H9 (cell line): ENCODE measurements at regions not wholly inside any gene's neighbourhood (a gene's known extent, or its start where the extent isn't known, plus 50 kb on each side); places are given as distances from the start of the nearest gene placed in this dataset.

ENCODE experiments used
- DNase-seq: peaks from one replicate; pipeline ENCODE4 v3.0.0-alpha.2; 2017
- H2AFZ ChIP-seq: one replicate; pipeline ENCODE4 v1.6.1; 2013; ENCODE audit warnings: mild to moderate bottlenecking, low read length, control low read depth, moderate library complexity
- H2AK5ac ChIP-seq: 2 replicates; pipeline ENCODE4 v1.6.1; 2013; ENCODE audit warnings: low read length, control low read depth, mixed read lengths; ENCODE audit not compliant: insufficient read length
- H2BK120ac ChIP-seq: one replicate; pipeline ENCODE4 v1.6.1; 2013; ENCODE audit warnings: low read depth, mild to moderate bottlenecking, low read length, control low read depth, inconsistent platforms; ENCODE audit not compliant: poor library complexity, severe bottlenecking
- H2BK12ac ChIP-seq: 2 replicates; pipeline ENCODE4 v1.6.1; 2013; ENCODE audit warnings: low read length, control low read depth, mixed read lengths, low read depth; ENCODE audit not compliant: insufficient read length
- H2BK15ac ChIP-seq: 2 replicates; pipeline ENCODE4 v1.6.1; 2013; ENCODE audit warnings: low read depth, low read length, control low read depth
- H2BK20ac ChIP-seq: one replicate; pipeline ENCODE4 v1.6.1; 2013; ENCODE audit warnings: low read depth, mild to moderate bottlenecking, low read length, control low read depth, inconsistent platforms; ENCODE audit not compliant: poor library complexity, severe bottlenecking
- H2BK5ac ChIP-seq: 2 replicates; pipeline ENCODE4 v1.6.1; 2013; ENCODE audit warnings: low read length, control low read depth, mixed read lengths; ENCODE audit not compliant: insufficient read length
- H3K14ac ChIP-seq: 2 replicates; pipeline ENCODE4 v1.6.1; 2013; ENCODE audit warnings: low read length, control low read depth; ENCODE audit not compliant: insufficient read depth
- H3K18ac ChIP-seq: 2 replicates; pipeline ENCODE4 v1.6.1; 2013; ENCODE audit warnings: low read depth, mild to moderate bottlenecking, mixed read lengths, low read length, control low read depth; ENCODE audit not compliant: insufficient read length
- H3K23ac ChIP-seq: 2 replicates; pipeline ENCODE4 v1.6.1; 2013; ENCODE audit warnings: low read length, control low read depth, mixed read lengths, low read depth; ENCODE audit not compliant: insufficient read length
- H3K23me2 ChIP-seq: 2 replicates; pipeline ENCODE4 v1.6.1; 2013; ENCODE audit warnings: low read depth, mild to moderate bottlenecking, mixed read lengths, low read length, control low read depth; ENCODE audit not compliant: insufficient read length, poor library complexity, severe bottlenecking
- H3K27ac ChIP-seq: 2 replicates; pipeline ENCODE4 v1.5.1; 2013; ENCODE audit warnings: low read length, control low read depth, mixed read lengths, low read depth; ENCODE audit not compliant: insufficient read length
- H3K27me3 ChIP-seq: 2 replicates; pipeline ENCODE4 v1.6.1; 2013; ENCODE audit warnings: low read length, control low read depth, inconsistent platforms; ENCODE audit not compliant: insufficient read depth
- H3K4ac ChIP-seq: 2 replicates; pipeline ENCODE4 v1.6.1; 2013; ENCODE audit warnings: low read depth, mild to moderate bottlenecking, control low read depth, inconsistent platforms, low read length, moderate library complexity
- H3K4me1 ChIP-seq: 2 replicates; pipeline ENCODE4 v1.6.1; 2013; ENCODE audit warnings: low read length, control low read depth, inconsistent platforms; ENCODE audit not compliant: insufficient read depth
- H3K4me2 ChIP-seq: 2 replicates; pipeline ENCODE4 v1.6.1; 2013; ENCODE audit warnings: low read length, control low read depth, mixed read lengths; ENCODE audit not compliant: insufficient read length, insufficient read depth
- H3K56ac ChIP-seq: 2 replicates; pipeline ENCODE4 v1.6.1; 2013; ENCODE audit warnings: low read depth, mild to moderate bottlenecking, mixed read lengths, low read length, control low read depth; ENCODE audit not compliant: insufficient read length
- H3K79me1 ChIP-seq: 2 replicates; pipeline ENCODE4 v1.6.1; 2013; ENCODE audit warnings: low read depth, mild to moderate bottlenecking, moderate library complexity, low read length, control low read depth, inconsistent platforms; ENCODE audit not compliant: insufficient read depth, poor library complexity, severe bottlenecking
- H3K79me2 ChIP-seq: 2 replicates; pipeline ENCODE4 v1.6.1; 2013; ENCODE audit warnings: low read length, control low read depth, inconsistent platforms; ENCODE audit not compliant: insufficient read depth
- H3K9ac ChIP-seq: 2 replicates; pipeline ENCODE4 v1.6.1; 2013; ENCODE audit warnings: low read length, control low read depth, mixed read lengths; ENCODE audit not compliant: insufficient read length; ENCODE audit errors: extremely low read depth
- H3K9me3 ChIP-seq: one replicate; pipeline ENCODE4 v1.6.1; 2013; ENCODE audit warnings: low read depth, low read length, inconsistent platforms; ENCODE audit not compliant: control insufficient read depth
- H3T11ph ChIP-seq: one replicate; pipeline ENCODE4 v1.6.1; 2013; ENCODE audit warnings: mild to moderate bottlenecking, low read length, control low read depth, inconsistent platforms
- H4K20me1 ChIP-seq: one replicate; pipeline ENCODE4 v1.6.1; 2013; ENCODE audit not compliant: control insufficient read depth, insufficient read length, insufficient read depth
- H4K5ac ChIP-seq: 2 replicates; pipeline ENCODE4 v1.6.1; 2013; ENCODE audit warnings: low read depth, mild to moderate bottlenecking, mixed read lengths, low read length, control low read depth; ENCODE audit not compliant: insufficient read length
- H4K8ac ChIP-seq: replicated peaks from 2 replicates; pipeline ENCODE4 v1.6.1; 2013; ENCODE audit warnings: low read length, control low read depth, mixed read lengths, low read depth; ENCODE audit not compliant: insufficient read length
- H4K91ac ChIP-seq: 2 replicates; pipeline ENCODE4 v1.6.1; 2013; ENCODE audit warnings: low read depth, mild to moderate bottlenecking, moderate library complexity, mixed read lengths, low read length, control low read depth; ENCODE audit not compliant: insufficient read length
- H3K27ac Mint-ChIP-seq, 3 experiments: 2 replicates in 2 of 3; 3 replicates in 1 of 3; pipeline ENCODE4 v1.8.0; 2020 to 2021; ENCODE audit warnings: mixed read lengths in 3 of 3, mild to moderate bottlenecking in 1 of 3, moderate library complexity in 1 of 3
- H3K27me3 Mint-ChIP-seq: 2 replicates; pipeline ENCODE4 v1.8.0; 2021; ENCODE audit warnings: low read depth, mild to moderate bottlenecking, moderate library complexity, mixed read lengths
- H3K36me3 Mint-ChIP-seq, 3 experiments: 2 replicates in 2 of 3; 3 replicates in 1 of 3; pipeline ENCODE4 v1.8.0; 2020 to 2021; ENCODE audit warnings: low read depth in 3 of 3, mixed read lengths in 3 of 3; ENCODE audit not compliant: insufficient read depth in 1 of 3
- H3K4me1 Mint-ChIP-seq, 2 experiments: 2 replicates each; pipeline ENCODE4 v1.8.0; 2020; ENCODE audit warnings: mixed read lengths in 2 of 2
- H3K4me3 Mint-ChIP-seq, 2 experiments: 2 replicates in 1 of 2; 3 replicates in 1 of 2; pipeline ENCODE4 v1.8.0; 2020 to 2021; ENCODE audit warnings: mild to moderate bottlenecking in 2 of 2, mixed read lengths in 2 of 2, moderate library complexity in 1 of 2
- H3K9me3 Mint-ChIP-seq, 2 experiments: 2 replicates in 1 of 2; 3 replicates in 1 of 2; pipeline ENCODE4 v1.8.0; 2020; ENCODE audit warnings: mild to moderate bottlenecking in 2 of 2, mixed read lengths in 2 of 2, moderate library complexity in 1 of 2
- WGBS: extraction: QIAGEN DNeasy Blood & Tissue Kit; methylation state at CpG from one replicate; pipeline ENCODE4 v1.1.7; 2013; ENCODE audit warnings: missing lambda C conversion rate, low lambda C conversion rate, mixed read lengths; ENCODE audit not compliant: insufficient read length; ENCODE audit errors: extremely low coverage; 5-methylcytosine and 5-hydroxymethylcytosine counted together
- TF ChIP-seq, protein P1 (sequence below): fragments of 200-600 bp; sonication (generic); conservative IDR thresholded peaks from 3 replicates; pipeline ENCODE4 v1.8.0; 2021; ENCODE audit warnings: antibody characterized with exemption, mild to moderate bottlenecking

DNA sequence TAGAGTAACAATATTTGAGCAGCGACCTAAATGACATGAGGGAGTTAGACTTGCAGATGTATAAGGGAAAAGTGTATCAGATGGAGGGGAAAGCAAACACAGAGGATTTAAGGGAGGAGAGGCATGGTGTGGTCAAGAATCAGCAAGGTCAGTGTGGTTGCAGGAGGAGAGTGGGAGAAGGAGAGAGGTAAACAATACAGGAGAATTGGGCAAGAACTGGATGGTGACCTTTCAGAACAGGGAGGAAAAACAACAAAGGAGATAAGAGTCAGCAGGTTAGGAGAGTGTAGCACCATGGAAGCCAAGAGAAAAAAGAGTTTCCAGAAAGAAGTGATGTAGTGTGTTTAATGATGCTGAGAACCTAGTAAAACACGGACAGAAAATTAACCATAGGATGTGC lies 178.5 kb downstream of the PAPSS1 start:
- H3K79me2 ChIP-seq, result no peaks in the 10 kb centered on the region
- H4K20me1 ChIP-seq, result no peaks in the 10 kb centered on the region
- no peak overlapping the region for H3K4ac ChIP-seq
- H3K4me1 Mint-ChIP-seq, result peaks cover 0 to 3% of the 10 kb centered on the region in 2 experiments; a peak in 1 of 4 replicates
- no peak for DNase-seq
- H3K23ac ChIP-seq, result no peak overlapping the region
- H3K36me3 Mint-ChIP-seq, result no peaks in the 10 kb centered on the region
- no peak overlapping the region for H3K4me2 ChIP-seq
- peak overlapping the region in 1 of 3 experiments; percentile 5; a peak in 1 of 7 replicates for H3K27ac Mint-ChIP-seq
- no peaks in the 10 kb centered on the region for H3K23me2 ChIP-seq
- TF ChIP-seq, protein P1, sequence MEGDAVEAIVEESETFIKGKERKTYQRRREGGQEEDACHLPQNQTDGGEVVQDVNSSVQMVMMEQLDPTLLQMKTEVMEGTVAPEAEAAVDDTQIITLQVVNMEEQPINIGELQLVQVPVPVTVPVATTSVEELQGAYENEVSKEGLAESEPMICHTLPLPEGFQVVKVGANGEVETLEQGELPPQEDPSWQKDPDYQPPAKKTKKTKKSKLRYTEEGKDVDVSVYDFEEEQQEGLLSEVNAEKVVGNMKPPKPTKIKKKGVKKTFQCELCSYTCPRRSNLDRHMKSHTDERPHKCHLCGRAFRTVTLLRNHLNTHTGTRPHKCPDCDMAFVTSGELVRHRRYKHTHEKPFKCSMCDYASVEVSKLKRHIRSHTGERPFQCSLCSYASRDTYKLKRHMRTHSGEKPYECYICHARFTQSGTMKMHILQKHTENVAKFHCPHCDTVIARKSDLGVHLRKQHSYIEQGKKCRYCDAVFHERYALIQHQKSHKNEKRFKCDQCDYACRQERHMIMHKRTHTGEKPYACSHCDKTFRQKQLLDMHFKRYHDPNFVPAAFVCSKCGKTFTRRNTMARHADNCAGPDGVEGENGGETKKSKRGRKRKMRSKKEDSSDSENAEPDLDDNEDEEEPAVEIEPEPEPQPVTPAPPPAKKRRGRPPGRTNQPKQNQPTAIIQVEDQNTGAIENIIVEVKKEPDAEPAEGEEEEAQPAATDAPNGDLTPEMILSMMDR, result no peak
- H3K56ac ChIP-seq, result no peak overlapping the region
- H2BK15ac ChIP-seq, result no peak overlapping the region
- no peak overlapping the region for H2BK20ac ChIP-seq
- no peak overlapping the region for H3K27ac ChIP-seq
- H3K9me3 ChIP-seq, result no peaks in the 10 kb centered on the region
- no peaks in the 10 kb centered on the region for H3K79me1 ChIP-seq
- H3K27me3 Mint-ChIP-seq, result no peaks in the 10 kb centered on the region
- no peak overlapping the region for H2BK120ac ChIP-seq
- H3K18ac ChIP-seq, result no peak overlapping the region
- no peak overlapping the region for H3T11ph ChIP-seq
- H2AK5ac ChIP-seq, result no peak overlapping the region
- H4K8ac ChIP-seq, result no peak overlapping the region
- H3K9me3 Mint-ChIP-seq, result no peaks in the 10 kb centered on the region
- H3K4me1 ChIP-seq, result no peaks in the 10 kb centered on the region
- no peak overlapping the region for H2BK12ac ChIP-seq
- H2BK5ac ChIP-seq, result no peak overlapping the region
- no peaks in the 10 kb centered on the region for H3K27me3 ChIP-seq
- no peak overlapping the region for H2AFZ ChIP-seq
- H4K91ac ChIP-seq, result no peak overlapping the region
- no peak overlapping the region for H3K4me3 Mint-ChIP-seq
- H4K5ac ChIP-seq, result no peak overlapping the region
- no CpG with 5 or more reads among the region's 2 CpGs for WGBS
- no peak overlapping the region for H3K9ac ChIP-seq
- H3K14ac ChIP-seq, result no peak overlapping the region
